Fibroblast of skin of right quadriceps (primary cell): ENCODE measurements at regions not wholly inside any gene's neighbourhood (a gene's known extent, or its start where the extent isn't known, plus 50 kb on each side); places are given as distances from the start of the nearest gene placed in this dataset.
A peak's percentile ranks its signal among the peaks of the same experiment; 100 is the strongest.
"Not testable (repeated sequence)": the region's sequence is repeated elsewhere in the genome, so short reads cannot be mapped to it uniquely, and the experiment has no call there.

Source experiments
- DNase-seq: peaks from one replicate; pipeline ENCODE4 v3.0.0-alpha.2; 2013

GRCh38 chr5:138646671-138647070, 71.5 kb upstream of the HSPA9 start:
- DNase-seq = no peak

- DNase-seq = no peak
These were observed 70.8 kb upstream of the HSPA9 start for GRCh38 chr5:138645778-138646575.

GRCh38 chr5:138643040-138643791, 68.0 kb upstream of the HSPA9 start:
- no peak for DNase-seq

- peak; percentile 58 for DNase-seq
These were observed 66.5 kb upstream of the HSPA9 start for GRCh38 chr5:138641547-138642298.

- DNase-seq = no peak
These were observed 65.5 kb upstream of the HSPA9 start for GRCh38 chr5:138640646-138641254.

- no peak for DNase-seq
These were observed 64.9 kb upstream of the HSPA9 start for GRCh38 chr5:138640138-138640537.

- DNase-seq = no peak
These were observed 64.1 kb upstream of the HSPA9 start for GRCh38 chr5:138639326-138639725.

- no peak for DNase-seq
These were observed 62.1 kb upstream of the HSPA9 start for GRCh38 chr5:138637256-138637655.

GRCh38 chr5:138636398-138636944, 61.3 kb upstream of the HSPA9 start:
- no peak for DNase-seq

GRCh38 chr5:138635708-138636107, 60.5 kb upstream of the HSPA9 start:
- no peak for DNase-seq

GRCh38 chr5:138635265-138635664, 60.1 kb upstream of the HSPA9 start:
- no peak for DNase-seq

- DNase-seq = not testable (repeated sequence)
These were observed 59.6 kb upstream of the HSPA9 start for GRCh38 chr5:138634804-138635203.

- DNase-seq = peak; percentile 80
These were observed 57.8 kb upstream of the HSPA9 start for GRCh38 chr5:138632900-138633489.

GRCh38 chr5:138631096-138631928, 56.1 kb upstream of the HSPA9 start:
- no peak for DNase-seq

- no peak for DNase-seq
These were observed 54.2 kb upstream of the HSPA9 start for GRCh38 chr5:138629392-138629791.

- no peak for DNase-seq
These were observed 51.2 kb upstream of the HSPA9 start for GRCh38 chr5:138626333-138626944.

- DNase-seq = no peak
These were observed 49.9 kb upstream of the HSPA9 start for GRCh38 chr5:138625134-138625533.
